T-helper 2 cell (primary cell): ENCODE measurements at regions not wholly inside any gene's neighbourhood (a gene's known extent, or its start where the extent isn't known, plus 50 kb on each side); places are given as distances from the start of the nearest gene placed in this dataset.

Source experiments
- DNase-seq, 5 experiments: peaks; one replicate each; pipeline versions ENCODE4 v3.0.0 to v3.0.0-alpha.2; 2012 to 2022

- no peak for DNase-seq
These were observed 103.9 kb upstream of the CCDC190 start for GRCh38 chr1:162964901-162965300.

- no peak for DNase-seq
These were observed 95.9 kb upstream of the CCDC190 start for GRCh38 chr1:162956922-162957321.

GRCh38 chr1:162954824-162955223 is 93.8 kb upstream of the CCDC190 start:
- DNase-seq: no peak

- DNase-seq: no peak
These were observed 92.0 kb upstream of the CCDC190 start for GRCh38 chr1:162952956-162953355.

GRCh38 chr1:162951553-162952315 is 90.8 kb upstream of the CCDC190 start:
- peak in 1 of 5 experiments; percentile 20 for DNase-seq

- no peak for DNase-seq
These were observed 89.2 kb upstream of the CCDC190 start for GRCh38 chr1:162950187-162950586.

GRCh38 chr1:162946701-162947100 is 85.7 kb upstream of the CCDC190 start:
- DNase-seq: no peak

- no peak for DNase-seq
These were observed 84.1 kb upstream of the CCDC190 start for GRCh38 chr1:162944974-162945674.

- DNase-seq: no peak
These were observed 82.6 kb upstream of the CCDC190 start for GRCh38 chr1:162943622-162944021.

- DNase-seq: no peak
These were observed 82.1 kb upstream of the CCDC190 start for GRCh38 chr1:162942916-162943559.

- DNase-seq: no peak
These were observed 80.0 kb upstream of the CCDC190 start for GRCh38 chr1:162941024-162941423.

GRCh38 chr1:162939035-162939434 is 78.1 kb upstream of the CCDC190 start:
- DNase-seq: no peak

- DNase-seq: no peak
These were observed 76.9 kb upstream of the CCDC190 start for GRCh38 chr1:162937716-162938395.

- DNase-seq: no peak
These were observed 70.1 kb upstream of the CCDC190 start for GRCh38 chr1:162930976-162931560.

GRCh38 chr1:162930532-162930931 is 69.6 kb upstream of the CCDC190 start:
- DNase-seq: no peak

GRCh38 chr1:162929177-162929576 is 68.2 kb upstream of the CCDC190 start:
- DNase-seq: no peak

GRCh38 chr1:162928141-162928540 is 67.2 kb upstream of the CCDC190 start:
- no peak for DNase-seq

GRCh38 chr1:162927421-162927820 is 66.4 kb upstream of the CCDC190 start:
- no peak for DNase-seq

GRCh38 chr1:162926906-162927305 is 65.9 kb upstream of the CCDC190 start:
- DNase-seq: no peak

- DNase-seq: no peak
These were observed 63.2 kb upstream of the CCDC190 start for GRCh38 chr1:162924179-162924578.

GRCh38 chr1:162922201-162922600 is 61.2 kb upstream of the CCDC190 start:
- peak in 1 of 5 experiments; percentile 4 for DNase-seq

- DNase-seq: no peak
These were observed 60.3 kb upstream of the CCDC190 start for GRCh38 chr1:162921311-162921710.

GRCh38 chr1:162919034-162919433 is 58.1 kb upstream of the CCDC190 start:
- no peak for DNase-seq
